Colonic mucosa (tissue), 4 donors: ENCODE measurements at regions not wholly inside any gene's neighbourhood (a gene's known extent, or its start where the extent isn't known, plus 50 kb on each side); places are given as distances from the start of the nearest gene placed in this dataset.

ENCODE experiments used
- DNase-seq: peaks from one replicate; pipeline ENCODE4 v3.0.0-alpha.2; 2020
- H3K27ac ChIP-seq: fragments of 200-600 bp; one replicate; pipeline ENCODE4 v1.8.0; 2021
- H3K27me3 ChIP-seq: fragments of 200-600 bp; one replicate; pipeline ENCODE4 v1.8.0; 2021
- H3K36me3 ChIP-seq: fragments of 200-600 bp; one replicate; pipeline ENCODE4 v1.8.0; 2021
- H3K4me1 ChIP-seq: fragments of 200-600 bp; one replicate; pipeline ENCODE4 v1.8.0; 2021; ENCODE audit warnings: mild to moderate bottlenecking
- H3K4me3 ChIP-seq: fragments of 200-600 bp; one replicate; pipeline ENCODE4 v1.8.0; 2021
- H3K9ac ChIP-seq, 2 donors: one replicate each; pipeline ENCODE4 v1.7.0; 2013; ENCODE audit warnings: control low read depth in 2 of 2, low read depth in 2 of 2, low read length in 2 of 2
- H3K9me3 ChIP-seq: fragments of 200-600 bp; one replicate; pipeline ENCODE4 v1.8.0; 2021
- intact Hi-C: fragments of 100-400 bp; cut with DNase I; formaldehyde crosslinking; loops from one replicate; pipeline ENCODE4 v1.14.1; 2022
- TF ChIP-seq, protein P1 (sequence below): fragments of 200-600 bp; IDR thresholded peaks from one replicate; pipeline ENCODE4 v1.8.0; 2022; ENCODE audit warnings: antibody characterized with exemption, mild to moderate bottlenecking
- donor health status: healthy.
- donor health status: DM: no; HTN: no; CAD: no.
- donor health status: DM: no; HTN: no; CAD: no.

GRCh38 chr4:10898072-10898471 is 213.5 kb upstream of the CLNK start:
- TF ChIP-seq, protein P1, sequence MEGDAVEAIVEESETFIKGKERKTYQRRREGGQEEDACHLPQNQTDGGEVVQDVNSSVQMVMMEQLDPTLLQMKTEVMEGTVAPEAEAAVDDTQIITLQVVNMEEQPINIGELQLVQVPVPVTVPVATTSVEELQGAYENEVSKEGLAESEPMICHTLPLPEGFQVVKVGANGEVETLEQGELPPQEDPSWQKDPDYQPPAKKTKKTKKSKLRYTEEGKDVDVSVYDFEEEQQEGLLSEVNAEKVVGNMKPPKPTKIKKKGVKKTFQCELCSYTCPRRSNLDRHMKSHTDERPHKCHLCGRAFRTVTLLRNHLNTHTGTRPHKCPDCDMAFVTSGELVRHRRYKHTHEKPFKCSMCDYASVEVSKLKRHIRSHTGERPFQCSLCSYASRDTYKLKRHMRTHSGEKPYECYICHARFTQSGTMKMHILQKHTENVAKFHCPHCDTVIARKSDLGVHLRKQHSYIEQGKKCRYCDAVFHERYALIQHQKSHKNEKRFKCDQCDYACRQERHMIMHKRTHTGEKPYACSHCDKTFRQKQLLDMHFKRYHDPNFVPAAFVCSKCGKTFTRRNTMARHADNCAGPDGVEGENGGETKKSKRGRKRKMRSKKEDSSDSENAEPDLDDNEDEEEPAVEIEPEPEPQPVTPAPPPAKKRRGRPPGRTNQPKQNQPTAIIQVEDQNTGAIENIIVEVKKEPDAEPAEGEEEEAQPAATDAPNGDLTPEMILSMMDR: no peak
- intact Hi-C loops: no loop called here

DNA sequence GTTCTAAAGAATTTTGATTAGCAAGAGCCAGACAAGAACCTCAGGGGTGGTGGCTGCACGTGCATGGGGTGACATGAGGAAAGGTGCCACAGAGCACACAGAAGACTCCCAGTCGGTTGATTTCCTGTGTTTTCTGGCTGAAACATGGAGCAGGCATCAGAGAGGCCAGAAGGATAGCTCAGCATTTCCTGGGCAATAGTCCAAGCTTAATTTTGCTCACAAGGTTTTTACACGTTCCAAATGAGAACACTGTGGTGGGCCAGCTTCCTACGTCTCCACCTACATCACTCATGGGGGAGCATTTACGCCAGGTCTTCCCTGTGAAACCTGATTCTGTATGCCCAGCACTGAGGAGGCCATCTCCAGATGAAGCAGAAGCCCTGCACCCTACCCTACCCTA is 212.5 kb upstream of the CLNK start:
- TF ChIP-seq, protein P1: no peak
- Histone ChIP-seq H3K27me3 (no peaks in the 10 kb centered on the region), H3K27ac (no peak overlapping the region), H3K36me3 (no peaks in the 10 kb centered on the region), H3K9ac (no peak overlapping the region), H3K9me3 (no peaks in the 10 kb centered on the region), H3K4me1 (no peaks in the 10 kb centered on the region), H3K4me3 (no peak overlapping the region)
- no peak for DNase-seq
- intact Hi-C loops: no loop called here

More at GRCh38 chr4:10898072-10898471, 213.5 kb upstream of the CLNK start:
- Histone ChIP-seq H3K27ac (no peak overlapping the region), H3K27me3 (no peaks in the 10 kb centered on the region), H3K36me3 (no peaks in the 10 kb centered on the region), H3K4me1 (no peaks in the 10 kb centered on the region), H3K9me3 (no peaks in the 10 kb centered on the region), H3K4me3 (no peak overlapping the region), H3K9ac (no peak overlapping the region)
- DNase-seq: no peak

DNA sequence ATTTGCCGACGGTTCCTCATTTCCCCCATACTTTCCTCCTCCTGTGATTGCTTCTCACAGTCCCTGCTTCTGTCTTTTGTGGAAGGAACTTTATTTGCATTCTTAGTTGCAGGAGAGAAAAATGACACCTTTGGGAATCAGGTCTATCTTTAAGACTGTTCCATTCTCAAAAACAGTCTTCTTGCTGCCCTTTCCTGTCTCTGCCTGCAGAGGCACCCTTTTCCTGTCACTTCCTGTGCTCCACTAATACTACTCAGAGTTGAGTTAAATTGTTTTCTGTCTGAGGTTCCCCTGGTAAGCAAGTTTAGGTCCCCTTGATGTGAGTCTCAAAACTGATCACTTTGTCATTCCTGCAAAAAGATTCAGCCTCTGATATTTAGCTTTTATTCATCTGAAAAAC is 208.8 kb upstream of the CLNK start:
- TF ChIP-seq, protein P1: no peak
- DNase-seq: no peak
- no peaks in the 10 kb centered on the region for H3K9me3 ChIP-seq
- H3K4me1 ChIP-seq: no peaks in the 10 kb centered on the region
- H3K27me3 ChIP-seq: no peaks in the 10 kb centered on the region
- H3K4me3 ChIP-seq: no peak overlapping the region
- intact Hi-C loops: no loop called here
- H3K36me3 ChIP-seq: no peaks in the 10 kb centered on the region
- no peak overlapping the region for H3K27ac ChIP-seq
- no peak overlapping the region for H3K9ac ChIP-seq

DNA sequence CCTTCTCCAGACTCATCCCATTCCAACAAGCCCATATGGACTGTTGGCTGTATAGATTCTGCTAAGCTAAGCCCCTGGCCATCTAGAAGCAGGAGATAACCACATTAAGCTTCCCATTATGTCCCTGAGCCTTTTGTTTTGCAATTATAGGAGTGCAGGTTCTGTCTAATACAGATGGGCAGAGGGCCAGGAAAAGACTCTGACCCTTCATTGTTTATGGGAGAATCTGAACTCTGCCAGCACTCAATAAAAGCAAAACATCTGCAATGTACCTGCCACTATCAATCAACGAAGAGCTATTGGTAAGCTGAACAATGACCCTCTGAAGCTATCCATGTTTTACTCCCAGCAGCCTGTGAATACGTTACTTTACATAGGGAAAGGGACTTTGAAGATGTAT is 207.3 kb upstream of the CLNK start:
- H3K4me3 ChIP-seq: no peak overlapping the region
- DNase-seq: no peak
- TF ChIP-seq, protein P1: no peak
- intact Hi-C loops: no loop called here
- H3K9me3 ChIP-seq: no peaks in the 10 kb centered on the region
- no peaks in the 10 kb centered on the region for H3K36me3 ChIP-seq
- no peak overlapping the region for H3K9ac ChIP-seq
- H3K4me1 ChIP-seq: no peaks in the 10 kb centered on the region
- H3K27me3 ChIP-seq: no peaks in the 10 kb centered on the region
- no peak overlapping the region for H3K27ac ChIP-seq

DNA sequence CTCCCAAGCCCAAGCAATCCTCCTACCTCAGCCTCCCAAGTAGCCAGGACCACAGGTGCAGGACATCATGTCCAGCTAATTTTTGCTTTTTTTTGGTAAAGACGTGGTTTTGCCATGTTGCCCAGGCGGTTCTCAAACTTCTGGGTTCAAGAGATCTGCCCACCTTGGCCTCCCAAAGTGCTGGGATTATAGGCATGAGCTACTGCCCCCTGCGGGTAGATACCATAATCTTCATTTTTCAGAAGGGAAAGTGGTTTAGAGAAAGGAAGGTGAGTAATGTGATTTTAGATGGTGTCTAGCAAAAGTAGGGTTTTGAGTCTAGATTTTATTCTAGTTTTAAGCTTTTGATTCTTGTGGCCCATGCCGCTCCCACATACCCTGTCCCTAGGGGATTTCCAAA is 205.3 kb upstream of the CLNK start:
- H3K4me3 ChIP-seq: no peak overlapping the region
- H3K27me3 ChIP-seq: no peaks in the 10 kb centered on the region
- H3K27ac ChIP-seq: no peak overlapping the region
- H3K4me1 ChIP-seq: no peaks in the 10 kb centered on the region
- H3K9me3 ChIP-seq: no peaks in the 10 kb centered on the region
- TF ChIP-seq, protein P1: no peak
- intact Hi-C loops: no loop called here
- DNase-seq: no peak
- H3K36me3 ChIP-seq: no peaks in the 10 kb centered on the region
- no peak overlapping the region for H3K9ac ChIP-seq
